NCI-H1105 treated with DMSO at 0.1 percent for 48 hours (cell line): ENCODE measurements at regions not wholly inside any gene's neighbourhood (a gene's known extent, or its start where the extent isn't known, plus 50 kb on each side); places are given as distances from the start of the nearest gene placed in this dataset.

ENCODE experiments used
- DNase-seq: peaks from one replicate; lab custom pipeline; 2025; lab: John Stamatoyannopoulos, UW

- DNase-seq = no peak
These were observed 268.3 kb downstream of the TMA16 start for GRCh38 chr4:163762741-163763140.

- no peak for DNase-seq
These were observed 270.1 kb downstream of the TMA16 start for GRCh38 chr4:163764569-163764968.

- no peak for DNase-seq
These were observed 273.5 kb downstream of the TMA16 start for GRCh38 chr4:163768014-163768413.

- no peak for DNase-seq
These were observed 277.7 kb downstream of the TMA16 start for GRCh38 chr4:163772238-163772637.

GRCh38 chr4:163773940-163774339 is 279.4 kb downstream of the TMA16 start:
- DNase-seq = no peak

GRCh38 chr4:163776957-163777356 is 282.5 kb downstream of the TMA16 start:
- DNase-seq = no peak

- no peak for DNase-seq
These were observed 287.2 kb downstream of the TMA16 start for GRCh38 chr4:163781726-163782125.

GRCh38 chr4:163790231-163790630 is 295.7 kb downstream of the TMA16 start:
- no peak for DNase-seq

GRCh38 chr4:163795885-163796284 is 301.4 kb downstream of the TMA16 start:
- no peak for DNase-seq

- no peak for DNase-seq
These were observed 309.5 kb downstream of the TMA16 start for GRCh38 chr4:163804001-163804400.

GRCh38 chr4:163806653-163807052 is 312.2 kb downstream of the TMA16 start:
- no peak for DNase-seq

- DNase-seq = no peak
These were observed 313.5 kb downstream of the TMA16 start for GRCh38 chr4:163808011-163808410.

GRCh38 chr4:163810755-163811154 is 316.3 kb downstream of the TMA16 start:
- no peak for DNase-seq

- no peak for DNase-seq
These were observed 321.3 kb downstream of the TMA16 start for GRCh38 chr4:163815776-163816175.

- no peak for DNase-seq
These were observed 322.0 kb downstream of the TMA16 start for GRCh38 chr4:163816494-163816893.

- no peak for DNase-seq
These were observed 324.2 kb downstream of the TMA16 start for GRCh38 chr4:163818673-163819072.

GRCh38 chr4:163833669-163834068 is 339.2 kb downstream of the TMA16 start:
- no peak for DNase-seq

- no peak for DNase-seq
These were observed 351.5 kb downstream of the TMA16 start for GRCh38 chr4:163846008-163846407.

- DNase-seq = no peak
These were observed 357.8 kb downstream of the TMA16 start for GRCh38 chr4:163852246-163852645.

GRCh38 chr4:163857903-163858302 is 363.4 kb downstream of the TMA16 start:
- no peak for DNase-seq

GRCh38 chr4:163858515-163858914 is 364.0 kb downstream of the TMA16 start:
- no peak for DNase-seq

- DNase-seq = no peak
These were observed 368.6 kb downstream of the TMA16 start for GRCh38 chr4:163863082-163863481.

GRCh38 chr4:163865010-163865409 is 370.5 kb downstream of the TMA16 start:
- DNase-seq = no peak

- DNase-seq = no peak
These were observed 372.3 kb downstream of the TMA16 start for GRCh38 chr4:163866728-163867315.

- no peak for DNase-seq
These were observed 374.0 kb downstream of the TMA16 start for GRCh38 chr4:163868445-163868844.
